MM.1S (cell line): ENCODE measurements at regions not wholly inside any gene's neighbourhood (a gene's known extent, or its start where the extent isn't known, plus 50 kb on each side); places are given as distances from the start of the nearest gene placed in this dataset.

Experiments
- CTCF ChIP-seq: fragments of 300-600 bp; sonication (generic); IDR thresholded peaks from 2 replicates; pipeline ENCODE4 v1.5.1; 2016; ENCODE audit warnings: antibody characterized with exemption, low read length, mixed read lengths
- EZH2phosphoT487 ChIP-seq: fragments of 300-600 bp; sonication (generic); IDR thresholded peaks from 2 replicates; pipeline ENCODE4 v1.6.1; 2018; ENCODE audit warnings: antibody characterized with exemption, low read length

GRCh38 chr14:25552826-25553225 lies 502.9 kb upstream of the STXBP6 start:
- no peak for TF ChIP-seq CTCF
- no peak for TF ChIP-seq EZH2phosphoT487
